SK-N-MC (cell line): ENCODE measurements at regions not wholly inside any gene's neighbourhood (a gene's known extent, or its start where the extent isn't known, plus 50 kb on each side); places are given as distances from the start of the nearest gene placed in this dataset.
"Not testable (repeated sequence)": the region's sequence is repeated elsewhere in the genome, so short reads cannot be mapped to it uniquely, and the experiment has no call there.

Experiments used
- EZH2 ChIP-seq: fragments of 200-600 bp; sonication (generic); IDR thresholded peaks from one replicate; pipeline ENCODE4 v1.6.1; 2017; ENCODE audit warnings: antibody characterized with exemption
- POLR2AphosphoS5 ChIP-seq: IDR thresholded peaks from 2 replicates; pipeline ENCODE4 v1.6.1; 2012; ENCODE audit warnings: mild to moderate bottlenecking, low read depth, low read length, borderline replicate concordance

GRCh38 chr9:62833323-62834200 is 1643.7 kb downstream of the SPATA31A7 start:
- not testable (repeated sequence) for TF ChIP-seq POLR2AphosphoS5, EZH2
